ENCODE measurements at regions not wholly inside any gene's neighbourhood (a gene's known extent, or its start where the extent isn't known, plus 50 kb on each side); places are given as distances from the start of the nearest gene placed in this dataset.

DNA sequence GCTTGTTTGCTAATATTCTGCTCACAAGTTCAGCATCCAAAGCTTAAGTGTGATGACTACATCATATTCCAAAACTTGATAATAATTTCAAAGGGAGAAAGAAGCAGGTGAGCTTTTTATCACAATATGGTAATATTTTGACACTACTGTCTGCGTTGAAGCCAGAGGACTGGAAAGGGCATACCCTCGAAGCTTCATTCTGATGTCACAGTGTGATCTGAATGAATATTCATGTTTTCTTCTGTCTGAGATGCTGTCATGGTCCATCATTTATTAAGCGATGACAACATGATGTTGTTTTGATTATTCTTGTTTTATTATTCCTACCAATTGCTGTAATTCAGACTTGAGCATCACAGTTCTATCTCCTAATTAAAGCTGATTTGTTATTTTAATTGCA is 625.4 kb downstream of the ZPLD1 start:
- TF ChIP-seq POLR2A (IDR thresholded peaks at IDR 0.05) (no peak), CTCF (IDR thresholded peaks at IDR 0.05) (no peak)
- intact Hi-C loops (cut with DNase I; ENCODE audit: low total_unique reads): no loop called here
- Histone ChIP-seq H3K4me3 (no peak overlapping the region), H3K36me3 (no peaks in the 10 kb centered on the region), H3K9me3 (no peaks in the 10 kb centered on the region), H3K27me3 (no peaks in the 10 kb centered on the region), H3K27ac (no peak overlapping the region), H3K4me1 (no peaks in the 10 kb centered on the region)
- DNase-seq: no peak

DNA sequence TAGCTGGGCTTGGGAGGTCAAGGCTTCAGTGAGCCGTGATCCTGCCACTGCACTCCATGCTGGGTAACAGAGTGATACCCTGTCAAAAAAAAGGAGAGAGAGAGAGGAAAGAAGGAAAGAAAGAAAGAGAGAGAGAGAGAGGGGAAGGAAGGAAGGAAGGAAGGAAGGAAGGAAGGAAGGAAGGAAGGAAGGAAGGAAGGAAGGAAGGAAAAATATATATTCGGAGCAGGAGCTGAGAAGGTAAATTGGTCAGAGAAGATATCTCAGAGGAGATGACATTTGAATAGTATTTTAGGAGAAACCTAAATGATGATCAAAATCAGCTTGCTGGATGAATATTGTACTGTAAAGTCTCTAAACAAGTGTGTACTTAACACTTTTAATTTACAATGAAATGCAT is 633.1 kb downstream of the ZPLD1 start:
- Histone ChIP-seq H3K9me3 (no peaks in the 10 kb centered on the region), H3K4me1 (no peaks in the 10 kb centered on the region), H3K27ac (no peak overlapping the region), H3K36me3 (no peaks in the 10 kb centered on the region), H3K4me3 (no peak overlapping the region), H3K27me3 (no peaks in the 10 kb centered on the region)
- DNase-seq: no peak
- intact Hi-C loops (cut with DNase I; ENCODE audit: low total_unique reads): no loop called here
- no peak for TF ChIP-seq POLR2A (IDR thresholded peaks at IDR 0.05)
- TF ChIP-seq CTCF (IDR thresholded peaks at IDR 0.05): no peak

DNA sequence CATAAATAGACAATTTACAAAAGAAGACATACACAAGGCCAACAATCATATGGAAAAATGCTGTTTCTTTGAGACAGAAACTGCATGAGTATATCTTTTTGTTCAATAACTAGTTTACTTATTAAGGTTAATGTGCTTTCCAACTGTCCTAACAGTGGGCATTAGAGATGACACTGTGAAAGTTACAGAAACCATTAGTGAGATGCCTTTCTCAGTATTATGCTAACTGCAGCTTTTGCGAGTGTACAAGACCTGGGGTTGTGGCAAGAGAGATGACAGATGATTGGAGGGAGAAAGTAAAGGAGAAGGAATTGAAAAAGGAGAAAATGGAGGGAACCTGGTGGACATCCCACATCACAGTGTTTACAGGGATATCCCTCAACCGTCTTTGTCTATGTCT is 640.5 kb downstream of the ZPLD1 start:
- no peaks in the 10 kb centered on the region for H3K4me1 ChIP-seq
- no peak for TF ChIP-seq POLR2A (IDR thresholded peaks at IDR 0.05)
- TF ChIP-seq CTCF (IDR thresholded peaks at IDR 0.05): no peak
- intact Hi-C loops (cut with DNase I; ENCODE audit: low total_unique reads): no loop called here

GRCh38 chr3:103077910-103078309 is 643.1 kb downstream of the ZPLD1 start:
- no peak overlapping the region for H3K4me3 ChIP-seq
- no peaks in the 10 kb centered on the region for H3K4me1 ChIP-seq
- intact Hi-C loops (cut with DNase I; ENCODE audit: low total_unique reads): no loop called here
- no peaks in the 10 kb centered on the region for H3K36me3 ChIP-seq
- H3K27ac ChIP-seq: no peak overlapping the region
- no peaks in the 10 kb centered on the region for H3K9me3 ChIP-seq
- H3K27me3 ChIP-seq: no peaks in the 10 kb centered on the region
- no peak for TF ChIP-seq CTCF (IDR thresholded peaks at IDR 0.05)
- no peak for TF ChIP-seq POLR2A (IDR thresholded peaks at IDR 0.05)
- no peak for DNase-seq

More for the DNA sequence above, 640.5 kb downstream of the ZPLD1 start:
- Histone ChIP-seq H3K27me3 (no peaks in the 10 kb centered on the region), H3K36me3 (no peaks in the 10 kb centered on the region), H3K9me3 (no peaks in the 10 kb centered on the region), H3K4me3 (no peak overlapping the region), H3K27ac (no peak overlapping the region)
- no peak for DNase-seq

- Histone ChIP-seq H3K36me3 (no peaks in the 10 kb centered on the region), H3K27me3 (no peaks in the 10 kb centered on the region), H3K4me1 (no peaks in the 10 kb centered on the region), H3K4me3 (no peak overlapping the region), H3K27ac (no peak overlapping the region), H3K9me3 (no peaks in the 10 kb centered on the region)
- intact Hi-C loops (cut with DNase I; ENCODE audit: low total_unique reads): no loop called here
- DNase-seq: no peak
- TF ChIP-seq POLR2A (IDR thresholded peaks at IDR 0.05) (no peak), CTCF (IDR thresholded peaks at IDR 0.05) (no peak)
Measured at GRCh38 chr3:103082501-103082900, 647.7 kb downstream of the ZPLD1 start.
